ENCODE measurements at regions not wholly inside any gene's neighbourhood (a gene's known extent, or its start where the extent isn't known, plus 50 kb on each side); places are given as distances from the start of the nearest gene placed in this dataset.

DNA sequence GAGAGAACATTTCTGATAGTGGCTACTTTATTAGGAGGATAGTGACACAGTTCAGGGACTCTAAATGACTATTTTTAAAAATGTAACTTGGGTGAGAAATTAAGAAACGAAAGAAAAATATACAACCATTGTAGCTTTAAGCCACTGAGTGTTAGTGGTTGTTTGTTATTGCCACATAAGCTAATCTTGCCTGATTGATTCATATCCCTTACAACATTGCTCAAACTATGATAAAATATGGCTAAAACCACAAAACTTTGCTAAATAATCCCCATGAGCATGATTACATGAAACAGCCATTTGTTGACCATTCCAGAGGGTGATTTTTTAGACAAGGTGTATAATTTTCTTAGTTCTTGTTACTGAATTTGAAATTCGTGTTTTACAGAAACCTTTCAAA, 343.4 kb downstream of the SLITRK5 start:
- TF ChIP-seq, protein P1, sequence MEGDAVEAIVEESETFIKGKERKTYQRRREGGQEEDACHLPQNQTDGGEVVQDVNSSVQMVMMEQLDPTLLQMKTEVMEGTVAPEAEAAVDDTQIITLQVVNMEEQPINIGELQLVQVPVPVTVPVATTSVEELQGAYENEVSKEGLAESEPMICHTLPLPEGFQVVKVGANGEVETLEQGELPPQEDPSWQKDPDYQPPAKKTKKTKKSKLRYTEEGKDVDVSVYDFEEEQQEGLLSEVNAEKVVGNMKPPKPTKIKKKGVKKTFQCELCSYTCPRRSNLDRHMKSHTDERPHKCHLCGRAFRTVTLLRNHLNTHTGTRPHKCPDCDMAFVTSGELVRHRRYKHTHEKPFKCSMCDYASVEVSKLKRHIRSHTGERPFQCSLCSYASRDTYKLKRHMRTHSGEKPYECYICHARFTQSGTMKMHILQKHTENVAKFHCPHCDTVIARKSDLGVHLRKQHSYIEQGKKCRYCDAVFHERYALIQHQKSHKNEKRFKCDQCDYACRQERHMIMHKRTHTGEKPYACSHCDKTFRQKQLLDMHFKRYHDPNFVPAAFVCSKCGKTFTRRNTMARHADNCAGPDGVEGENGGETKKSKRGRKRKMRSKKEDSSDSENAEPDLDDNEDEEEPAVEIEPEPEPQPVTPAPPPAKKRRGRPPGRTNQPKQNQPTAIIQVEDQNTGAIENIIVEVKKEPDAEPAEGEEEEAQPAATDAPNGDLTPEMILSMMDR (IDR thresholded peaks at IDR 0.05; ENCODE audit: low read depth, low read length, missing input control) = no peak
- TF ChIP-seq HNF4G (IDR thresholded peaks at IDR 0.05) (no peak), SP1 (IDR thresholded peaks at IDR 0.05) (no peak), EGR1 (IDR thresholded peaks at IDR 0.05; ENCODE audit: low read depth in 2 of 2) (no peak), NR2F2 (IDR thresholded peaks at IDR 0.05) (no peak), YY1 (IDR thresholded peaks at IDR 0.05) (no peak), TAF1 (conservative IDR thresholded peaks at IDR 0.05) (no peak), JUND (IDR thresholded peaks at IDR 0.05) (no peak), GABPA (IDR thresholded peaks at IDR 0.05 in 1 of 2, conservative IDR thresholded peaks at IDR 0.05 in 1 of 2) (no peak), RAD21 (IDR thresholded peaks at IDR 0.05) (no peak)
- TF ChIP-seq, protein P2, sequence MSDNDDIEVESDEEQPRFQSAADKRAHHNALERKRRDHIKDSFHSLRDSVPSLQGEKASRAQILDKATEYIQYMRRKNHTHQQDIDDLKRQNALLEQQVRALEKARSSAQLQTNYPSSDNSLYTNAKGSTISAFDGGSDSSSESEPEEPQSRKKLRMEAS (IDR thresholded peaks at IDR 0.05) = no peak
- TF ChIP-seq, protein P3, sequence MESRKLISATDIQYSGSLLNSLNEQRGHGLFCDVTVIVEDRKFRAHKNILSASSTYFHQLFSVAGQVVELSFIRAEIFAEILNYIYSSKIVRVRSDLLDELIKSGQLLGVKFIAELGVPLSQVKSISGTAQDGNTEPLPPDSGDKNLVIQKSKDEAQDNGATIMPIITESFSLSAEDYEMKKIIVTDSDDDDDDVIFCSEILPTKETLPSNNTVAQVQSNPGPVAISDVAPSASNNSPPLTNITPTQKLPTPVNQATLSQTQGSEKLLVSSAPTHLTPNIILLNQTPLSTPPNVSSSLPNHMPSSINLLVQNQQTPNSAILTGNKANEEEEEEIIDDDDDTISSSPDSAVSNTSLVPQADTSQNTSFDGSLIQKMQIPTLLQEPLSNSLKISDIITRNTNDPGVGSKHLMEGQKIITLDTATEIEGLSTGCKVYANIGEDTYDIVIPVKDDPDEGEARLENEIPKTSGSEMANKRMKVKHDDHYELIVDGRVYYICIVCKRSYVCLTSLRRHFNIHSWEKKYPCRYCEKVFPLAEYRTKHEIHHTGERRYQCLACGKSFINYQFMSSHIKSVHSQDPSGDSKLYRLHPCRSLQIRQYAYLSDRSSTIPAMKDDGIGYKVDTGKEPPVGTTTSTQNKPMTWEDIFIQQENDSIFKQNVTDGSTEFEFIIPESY (IDR thresholded peaks at IDR 0.05) = no peak
- TF ChIP-seq, protein P4, sequence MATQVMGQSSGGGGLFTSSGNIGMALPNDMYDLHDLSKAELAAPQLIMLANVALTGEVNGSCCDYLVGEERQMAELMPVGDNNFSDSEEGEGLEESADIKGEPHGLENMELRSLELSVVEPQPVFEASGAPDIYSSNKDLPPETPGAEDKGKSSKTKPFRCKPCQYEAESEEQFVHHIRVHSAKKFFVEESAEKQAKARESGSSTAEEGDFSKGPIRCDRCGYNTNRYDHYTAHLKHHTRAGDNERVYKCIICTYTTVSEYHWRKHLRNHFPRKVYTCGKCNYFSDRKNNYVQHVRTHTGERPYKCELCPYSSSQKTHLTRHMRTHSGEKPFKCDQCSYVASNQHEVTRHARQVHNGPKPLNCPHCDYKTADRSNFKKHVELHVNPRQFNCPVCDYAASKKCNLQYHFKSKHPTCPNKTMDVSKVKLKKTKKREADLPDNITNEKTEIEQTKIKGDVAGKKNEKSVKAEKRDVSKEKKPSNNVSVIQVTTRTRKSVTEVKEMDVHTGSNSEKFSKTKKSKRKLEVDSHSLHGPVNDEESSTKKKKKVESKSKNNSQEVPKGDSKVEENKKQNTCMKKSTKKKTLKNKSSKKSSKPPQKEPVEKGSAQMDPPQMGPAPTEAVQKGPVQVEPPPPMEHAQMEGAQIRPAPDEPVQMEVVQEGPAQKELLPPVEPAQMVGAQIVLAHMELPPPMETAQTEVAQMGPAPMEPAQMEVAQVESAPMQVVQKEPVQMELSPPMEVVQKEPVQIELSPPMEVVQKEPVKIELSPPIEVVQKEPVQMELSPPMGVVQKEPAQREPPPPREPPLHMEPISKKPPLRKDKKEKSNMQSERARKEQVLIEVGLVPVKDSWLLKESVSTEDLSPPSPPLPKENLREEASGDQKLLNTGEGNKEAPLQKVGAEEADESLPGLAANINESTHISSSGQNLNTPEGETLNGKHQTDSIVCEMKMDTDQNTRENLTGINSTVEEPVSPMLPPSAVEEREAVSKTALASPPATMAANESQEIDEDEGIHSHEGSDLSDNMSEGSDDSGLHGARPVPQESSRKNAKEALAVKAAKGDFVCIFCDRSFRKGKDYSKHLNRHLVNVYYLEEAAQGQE (IDR thresholded peaks at IDR 0.05) = no peak
- TF ChIP-seq, protein P5, sequence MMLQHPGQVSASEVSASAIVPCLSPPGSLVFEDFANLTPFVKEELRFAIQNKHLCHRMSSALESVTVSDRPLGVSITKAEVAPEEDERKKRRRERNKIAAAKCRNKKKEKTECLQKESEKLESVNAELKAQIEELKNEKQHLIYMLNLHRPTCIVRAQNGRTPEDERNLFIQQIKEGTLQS (IDR thresholded peaks at IDR 0.05) = no peak

Data from liver (tissue), 3 donors.